ENCODE measurements at regions not wholly inside any gene's neighbourhood (a gene's known extent, or its start where the extent isn't known, plus 50 kb on each side); places are given as distances from the start of the nearest gene placed in this dataset.
"Not testable (repeated sequence)": the region's sequence is repeated elsewhere in the genome, so short reads cannot be mapped to it uniquely, and the experiment has no call there.

DNA sequence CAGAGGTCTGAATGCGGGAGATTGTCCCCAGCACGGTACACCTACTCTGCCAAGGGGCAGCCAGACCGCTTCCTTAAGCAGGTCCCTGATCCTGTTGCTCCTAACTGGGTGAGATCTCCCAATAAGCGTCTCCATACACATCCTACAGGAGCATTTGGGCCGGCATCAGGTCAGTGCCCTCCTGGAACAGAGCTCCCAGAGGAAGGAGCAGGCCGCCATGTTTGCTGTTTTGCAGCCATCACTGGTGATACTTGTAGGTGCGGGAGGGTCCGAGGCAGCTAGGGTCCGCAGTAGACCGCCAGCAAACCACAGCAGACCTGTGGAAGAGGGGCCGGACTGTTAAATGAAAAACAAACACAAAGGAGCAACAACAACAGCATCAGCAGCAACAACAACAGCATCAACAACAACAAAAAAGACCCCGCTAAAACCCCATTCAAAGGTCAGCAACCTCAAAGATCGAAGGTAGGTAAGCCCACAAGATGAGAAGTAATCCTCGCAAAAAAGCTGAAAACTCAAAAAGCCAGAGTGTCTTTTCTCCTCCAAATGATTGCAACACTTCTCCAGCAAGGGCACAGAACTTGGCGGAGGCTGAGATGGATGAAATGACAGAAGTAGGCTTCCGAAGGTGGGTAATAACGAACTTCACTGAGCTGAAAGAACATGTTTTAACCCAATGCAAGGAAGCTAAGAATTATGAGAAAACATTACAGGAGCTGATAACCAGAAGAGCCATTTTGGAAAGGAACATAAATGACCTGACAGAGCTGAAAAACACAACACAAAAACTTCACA lies 79.0 kb upstream of the CDH7 start:
- no peak for DNase-seq (ENCODE audit: low read depth)
- H3K4me3 ChIP-seq (ENCODE audit: low read depth, low read length), result no peak overlapping the region

DNA sequence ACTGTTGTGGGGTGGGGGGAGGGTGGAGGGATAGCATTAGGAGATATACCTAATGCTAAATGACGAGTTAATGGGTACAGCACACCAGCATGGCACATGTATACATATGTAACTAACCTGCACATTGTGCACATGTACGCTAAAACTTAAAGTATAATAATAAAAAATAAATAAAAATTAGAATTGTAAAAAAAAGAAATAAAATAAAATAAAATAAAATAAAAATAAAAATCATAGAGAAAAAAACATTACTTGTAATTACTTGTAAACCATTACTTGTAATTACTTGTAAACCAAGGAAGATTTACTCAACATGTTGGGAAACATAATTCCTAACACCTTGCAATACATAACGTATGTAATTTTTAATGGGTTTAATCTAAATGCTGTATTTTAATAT lies 80.7 kb upstream of the CDH7 start:
- H3K4me3 ChIP-seq (ENCODE audit: low read depth, low read length); DNase-seq (ENCODE audit: low read depth): not testable (repeated sequence)

DNA sequence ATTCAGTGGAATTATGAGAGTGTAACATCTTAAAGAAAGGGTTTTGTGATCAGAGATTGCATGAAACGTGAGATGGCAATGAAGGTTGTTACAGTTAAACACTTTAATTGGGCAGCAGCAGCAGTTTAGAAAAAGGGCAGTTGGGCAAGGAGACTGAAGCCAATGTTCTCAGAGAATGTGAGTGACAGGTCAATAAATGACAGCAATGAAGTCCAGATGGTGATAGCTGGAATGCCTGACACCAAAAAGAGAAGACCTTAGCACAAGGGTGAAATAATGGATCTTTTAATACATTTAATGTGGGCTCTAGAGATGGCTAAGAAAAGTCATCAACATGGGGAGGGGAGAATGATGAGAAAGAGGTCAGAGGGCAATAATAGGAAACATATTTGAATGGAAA lies 89.4 kb upstream of the CDH7 start:
- H3K4me3 ChIP-seq (ENCODE audit: low read depth, low read length), result no peak overlapping the region

DNA sequence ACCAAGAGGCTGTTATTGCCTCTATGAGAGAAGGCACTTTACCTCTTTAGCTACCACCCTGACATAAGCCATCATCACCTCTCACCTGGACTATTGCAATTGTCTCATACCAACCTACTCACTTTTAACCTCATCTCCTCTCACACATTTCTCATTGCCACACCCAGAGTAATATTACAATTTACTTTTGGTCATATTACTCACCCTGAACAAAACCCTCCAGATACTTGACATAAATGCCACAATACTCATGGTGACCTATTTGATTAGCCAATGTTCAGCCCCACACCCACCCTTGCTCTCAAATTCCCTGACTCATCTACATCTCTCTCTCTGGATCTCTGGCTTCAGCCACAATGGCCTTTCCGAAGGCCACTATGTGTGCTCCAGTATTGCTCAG lies 90.9 kb upstream of the CDH7 start:
- no peak for DNase-seq (ENCODE audit: low read depth)
- no peak overlapping the region for H3K4me3 ChIP-seq (ENCODE audit: low read depth, low read length)

More for the DNA sequence above, 89.4 kb upstream of the CDH7 start:
- DNase-seq (ENCODE audit: low read depth), result no peak

DNA sequence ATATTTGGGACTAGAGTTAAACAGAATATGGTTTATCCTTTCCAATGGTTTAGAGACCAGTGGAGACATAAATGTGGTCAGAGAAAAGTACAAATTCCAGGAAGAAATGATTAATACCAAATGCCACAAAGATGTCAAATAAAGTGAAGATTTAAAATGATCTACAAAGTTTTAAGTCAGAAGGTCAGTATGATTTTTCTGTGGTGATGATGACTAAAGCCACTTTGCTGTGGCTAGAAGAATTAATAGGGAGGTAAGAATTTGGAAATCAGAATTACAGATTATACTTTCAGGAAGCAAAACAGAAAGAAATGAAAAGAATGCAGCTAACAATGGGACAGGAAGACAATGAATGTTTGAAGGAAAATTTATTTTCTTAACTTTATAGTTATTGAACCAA lies 91.5 kb upstream of the CDH7 start:
- H3K4me3 ChIP-seq (ENCODE audit: low read depth, low read length), result no peak overlapping the region
- no peak for DNase-seq (ENCODE audit: low read depth)

DNA sequence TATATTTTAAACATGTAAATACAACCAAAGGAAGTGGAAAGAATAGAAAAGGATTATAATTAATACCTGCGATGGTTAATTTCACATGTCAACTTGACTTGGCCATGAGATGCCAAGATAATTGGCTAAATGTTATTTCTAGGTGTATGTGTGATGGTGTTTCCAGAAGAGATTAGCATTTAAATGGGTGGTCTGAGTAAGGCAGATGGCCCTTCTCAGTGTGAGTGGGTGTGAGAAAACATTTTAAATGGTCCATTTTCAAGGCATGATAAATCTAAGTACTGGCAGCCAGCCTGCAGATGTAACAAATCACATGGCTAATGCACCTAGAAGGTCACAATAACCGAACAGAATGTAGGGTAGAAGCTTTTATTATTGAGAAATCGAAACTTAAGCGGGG lies 99.6 kb upstream of the CDH7 start:
- DNase-seq (ENCODE audit: low read depth), result no peak
- H3K4me3 ChIP-seq (ENCODE audit: low read depth, low read length), result no peak overlapping the region

DNA sequence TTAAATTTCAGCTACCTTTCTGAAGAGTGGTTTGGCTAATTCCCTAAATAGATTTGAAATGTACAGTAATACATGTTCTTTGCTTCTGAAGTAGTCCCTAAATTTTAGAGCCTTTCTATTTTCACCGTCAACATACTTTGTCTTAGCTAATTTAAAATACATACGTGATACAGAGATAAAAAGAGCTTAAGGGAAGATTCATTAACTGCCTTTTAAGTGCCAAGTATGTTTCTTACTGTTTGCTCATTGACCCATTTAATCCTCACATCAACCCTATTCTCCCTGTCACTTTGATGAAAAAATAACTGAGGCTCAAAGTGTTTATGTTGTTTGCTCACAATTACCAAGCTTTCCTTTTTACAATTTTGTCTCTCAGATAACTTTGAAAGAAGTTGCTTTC lies 118.6 kb upstream of the CDH7 start:
- DNase-seq (ENCODE audit: low read depth), result no peak
- no peak overlapping the region for H3K4me3 ChIP-seq (ENCODE audit: low read depth, low read length)

DNA sequence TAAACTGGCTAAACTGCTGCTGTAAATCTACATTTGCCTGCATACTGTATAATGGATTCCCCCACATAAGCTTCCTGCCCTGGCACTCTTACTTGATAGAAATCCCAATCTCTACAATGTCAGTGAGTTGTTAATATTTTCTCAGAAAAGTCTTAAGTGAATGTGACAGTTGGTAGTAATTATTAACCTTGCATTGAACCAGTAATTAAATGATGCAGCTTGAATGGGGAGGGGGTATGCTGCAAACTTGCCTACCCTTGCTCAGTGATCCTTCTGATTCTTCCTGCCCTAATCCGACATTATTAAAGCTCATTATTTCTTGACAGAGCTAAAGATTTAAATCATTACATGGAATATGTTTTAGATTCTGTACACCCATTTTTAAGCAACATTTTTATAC lies 119.0 kb upstream of the CDH7 start:
- H3K4me3 ChIP-seq (ENCODE audit: low read depth, low read length), result no peak overlapping the region
- DNase-seq (ENCODE audit: low read depth), result no peak

DNA sequence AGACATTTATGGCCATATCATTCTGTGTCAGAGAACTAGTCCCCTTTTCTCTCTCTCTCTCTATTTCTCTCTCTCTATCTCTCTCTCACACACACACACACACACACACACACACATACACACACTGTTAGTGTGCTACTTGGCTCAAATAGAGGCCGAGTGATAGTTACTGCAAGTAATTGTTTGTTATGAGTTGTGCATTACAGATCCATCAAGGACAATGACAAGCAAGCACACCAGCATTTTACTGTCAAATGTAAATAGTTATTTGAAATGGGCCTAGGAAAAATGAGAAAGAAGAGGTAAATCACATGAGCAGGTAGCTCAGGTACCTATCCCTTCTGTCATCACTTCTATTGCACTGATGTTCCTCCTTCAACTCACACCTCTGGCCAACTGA lies 122.4 kb upstream of the CDH7 start:
- no peak for DNase-seq (ENCODE audit: low read depth)
- no peak overlapping the region for H3K4me3 ChIP-seq (ENCODE audit: low read depth, low read length)

DNA sequence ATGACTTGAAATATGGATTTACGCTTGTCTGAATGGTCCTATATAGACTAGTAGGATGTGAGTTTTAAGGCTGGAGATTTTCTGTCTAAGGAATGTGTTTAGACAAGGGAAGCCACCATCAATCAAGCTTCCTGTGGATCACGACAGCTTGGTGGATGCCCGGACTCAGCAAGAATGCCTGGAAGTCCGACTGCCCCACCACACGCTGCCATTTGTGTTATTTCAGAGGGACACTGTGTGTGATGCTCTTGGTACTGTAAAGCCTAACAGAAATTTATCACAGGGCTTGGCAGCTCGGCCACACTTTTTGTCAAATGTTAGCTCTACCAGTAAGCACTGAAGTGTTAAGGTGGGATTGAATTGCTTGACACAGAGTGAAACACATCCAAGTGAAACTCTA lies 127.1 kb upstream of the CDH7 start:
- DNase-seq (ENCODE audit: low read depth), result no peak

DNA sequence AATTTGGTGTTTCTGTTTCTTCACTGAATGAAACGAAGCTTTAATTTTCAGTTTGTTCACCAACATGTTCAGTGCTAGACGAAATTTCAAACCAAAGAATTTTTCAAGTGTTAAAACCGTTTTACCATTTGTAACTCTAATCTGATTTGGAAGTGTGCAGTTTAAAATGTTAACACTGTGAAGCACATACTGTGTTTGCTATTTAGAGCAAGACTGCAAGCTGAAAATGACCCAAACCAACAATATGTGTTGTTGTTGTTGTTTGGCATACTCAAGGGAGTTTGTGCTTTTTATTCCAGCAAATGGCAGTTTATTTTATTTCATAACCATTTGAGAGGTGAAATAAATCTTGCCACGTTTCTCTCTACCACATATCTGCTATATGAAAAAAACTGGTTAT lies 128.4 kb upstream of the CDH7 start:
- DNase-seq (ENCODE audit: low read depth), result no peak

More for the DNA sequence above, 127.1 kb upstream of the CDH7 start:
- no peak overlapping the region for H3K4me3 ChIP-seq (ENCODE audit: low read depth, low read length)

DNA sequence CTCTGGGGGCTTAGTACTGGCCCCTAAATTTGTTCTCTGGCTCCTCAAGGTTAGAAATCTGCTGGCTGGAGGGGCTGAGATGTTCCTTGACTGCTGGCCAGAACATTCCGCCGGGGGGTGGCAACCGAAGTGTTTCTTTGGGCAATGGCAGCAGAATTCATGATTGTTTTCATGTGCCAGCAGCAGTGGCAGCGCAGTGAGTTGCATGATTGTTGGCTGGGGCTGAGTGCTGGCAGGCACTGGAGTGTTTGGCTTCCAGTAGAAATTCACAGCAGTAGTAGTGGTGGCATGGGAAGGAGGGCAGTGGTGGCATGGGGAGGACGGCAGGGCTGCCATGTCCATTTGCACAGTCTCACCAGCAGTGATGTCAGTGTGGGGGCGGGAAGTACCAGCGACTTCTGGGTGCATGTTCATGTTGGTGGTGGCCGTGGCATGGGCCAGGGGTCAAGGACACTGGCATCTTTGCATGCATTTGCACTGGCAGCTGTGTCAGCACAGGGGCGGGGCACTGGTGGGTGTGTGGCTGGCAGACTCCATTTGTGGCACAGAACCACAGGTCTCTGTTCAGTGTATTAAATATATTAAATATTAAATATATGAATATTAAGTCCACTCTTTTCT lies 130.6 kb upstream of the CDH7 start:
- no peak for DNase-seq (ENCODE audit: low read depth)
- H3K4me3 ChIP-seq (ENCODE audit: low read depth, low read length), result no peak overlapping the region

More for the DNA sequence above, 128.4 kb upstream of the CDH7 start:
- no peak overlapping the region for H3K4me3 ChIP-seq (ENCODE audit: low read depth, low read length)

DNA sequence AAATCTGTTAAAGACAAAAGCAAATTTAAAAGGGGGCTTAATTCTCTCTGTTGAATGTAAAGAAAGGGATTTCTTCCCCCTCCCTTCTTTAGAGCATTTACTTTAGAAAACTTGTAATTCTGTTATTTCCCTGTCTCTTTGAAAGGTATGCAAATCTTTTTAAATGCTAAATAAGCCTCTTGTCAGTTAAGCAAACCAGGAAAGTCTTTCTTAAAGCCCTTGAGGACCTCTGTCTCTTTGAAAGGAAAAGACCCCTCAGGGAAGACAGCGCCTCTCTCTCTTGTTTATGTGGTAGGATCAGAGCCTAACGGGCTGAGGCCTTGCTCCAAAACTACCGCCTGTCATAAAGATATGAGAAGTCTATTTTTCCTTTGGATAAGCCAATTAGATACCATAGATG lies 139.9 kb upstream of the CDH7 start:
- no peak for DNase-seq (ENCODE audit: low read depth)
- H3K4me3 ChIP-seq (ENCODE audit: low read depth, low read length), result no peak overlapping the region

DNA sequence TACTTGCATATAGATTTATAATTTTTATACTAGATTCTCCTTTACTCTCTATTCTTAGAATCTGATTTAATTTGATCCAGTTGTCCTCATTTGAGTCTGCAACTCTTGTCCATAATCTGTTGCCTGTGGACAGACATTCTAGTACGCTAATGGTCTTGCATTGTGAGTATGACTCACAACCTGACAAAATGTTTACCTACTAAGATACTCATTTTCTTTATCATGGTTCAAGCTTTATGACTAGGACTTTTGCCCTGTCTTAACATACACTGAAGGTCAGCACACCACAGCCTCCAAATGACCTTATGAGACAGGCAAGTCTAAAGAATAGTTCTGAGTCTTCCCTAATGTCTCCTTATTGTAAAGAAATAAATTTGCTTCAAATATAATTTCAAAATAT lies 142.3 kb upstream of the CDH7 start:
- no peak for DNase-seq (ENCODE audit: low read depth)

DNA sequence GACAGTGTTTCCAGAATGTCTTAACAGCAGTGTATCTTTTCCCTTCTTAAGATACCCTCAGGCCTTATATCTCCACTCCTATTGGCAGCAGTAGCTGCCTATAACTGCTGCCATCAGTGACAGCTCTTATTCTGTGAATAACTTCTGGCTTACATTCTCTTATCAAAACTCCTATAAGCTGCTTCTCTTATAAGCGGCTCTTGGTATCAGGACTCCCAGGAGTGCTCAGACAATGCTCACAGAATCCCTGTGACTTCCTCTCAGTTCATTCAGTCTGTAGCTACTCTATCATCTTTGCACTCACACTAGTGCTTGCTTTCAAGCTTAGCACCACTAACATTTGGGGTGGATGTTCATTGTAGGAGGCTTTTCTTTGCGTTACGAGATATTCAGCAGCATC lies 143.7 kb upstream of the CDH7 start:
- no peak for DNase-seq (ENCODE audit: low read depth)
- H3K4me3 ChIP-seq (ENCODE audit: low read depth, low read length), result no peak overlapping the region

More for the DNA sequence above, 142.3 kb upstream of the CDH7 start:
- no peak overlapping the region for H3K4me3 ChIP-seq (ENCODE audit: low read depth, low read length)

DNA sequence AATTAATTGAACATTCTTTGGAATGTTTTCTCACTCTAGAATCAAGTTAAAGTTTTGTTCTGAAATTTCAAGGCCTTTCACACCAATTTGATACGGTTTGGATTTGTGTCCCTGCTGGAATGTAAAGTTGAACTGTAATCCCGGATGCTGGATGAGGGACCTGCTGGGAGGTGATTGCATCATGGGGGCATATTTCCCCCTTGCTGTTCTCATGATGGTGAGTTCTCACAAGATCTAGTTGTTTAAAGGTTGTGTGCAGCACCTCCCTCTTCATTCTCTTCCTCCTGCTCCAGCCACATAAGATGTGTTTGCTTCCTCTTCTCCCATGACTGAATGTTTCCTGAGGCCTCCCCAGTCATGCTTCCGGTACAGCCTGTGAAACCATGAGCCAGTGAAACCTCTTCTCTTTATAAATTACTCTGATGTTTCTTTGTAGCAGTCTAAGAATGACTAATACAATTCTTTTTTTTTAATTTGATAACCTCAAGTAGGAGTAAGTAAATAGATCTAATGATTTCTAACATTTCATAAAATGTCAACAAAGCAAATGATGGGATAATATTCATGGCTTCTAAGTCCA lies 144.2 kb upstream of the CDH7 start:
- DNase-seq (ENCODE audit: low read depth), result no peak
- no peak overlapping the region for H3K4me3 ChIP-seq (ENCODE audit: low read depth, low read length)

DNA sequence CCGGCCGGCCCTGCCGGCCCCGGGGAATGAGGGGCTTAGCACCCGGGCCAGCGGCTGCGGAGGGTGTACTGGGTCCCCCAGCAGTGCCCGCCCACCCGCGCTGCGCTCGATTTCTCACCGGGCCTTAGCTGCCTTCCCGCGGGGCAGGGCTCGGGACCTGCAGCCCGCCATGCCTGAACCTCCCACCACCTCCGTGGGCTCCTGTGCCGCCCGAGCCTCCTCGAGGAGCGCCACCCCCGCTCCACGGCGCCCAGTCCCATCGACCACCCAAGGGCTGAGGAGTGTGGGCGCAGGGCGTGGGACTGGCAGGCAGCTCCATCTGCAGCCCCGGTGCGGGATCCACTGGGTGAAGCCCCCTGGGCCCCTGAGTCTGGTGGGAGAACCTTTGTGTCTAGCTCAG lies 145.5 kb upstream of the CDH7 start:
- not testable (repeated sequence) for DNase-seq (ENCODE audit: low read depth); H3K4me3 ChIP-seq (ENCODE audit: low read depth, low read length)

DNA sequence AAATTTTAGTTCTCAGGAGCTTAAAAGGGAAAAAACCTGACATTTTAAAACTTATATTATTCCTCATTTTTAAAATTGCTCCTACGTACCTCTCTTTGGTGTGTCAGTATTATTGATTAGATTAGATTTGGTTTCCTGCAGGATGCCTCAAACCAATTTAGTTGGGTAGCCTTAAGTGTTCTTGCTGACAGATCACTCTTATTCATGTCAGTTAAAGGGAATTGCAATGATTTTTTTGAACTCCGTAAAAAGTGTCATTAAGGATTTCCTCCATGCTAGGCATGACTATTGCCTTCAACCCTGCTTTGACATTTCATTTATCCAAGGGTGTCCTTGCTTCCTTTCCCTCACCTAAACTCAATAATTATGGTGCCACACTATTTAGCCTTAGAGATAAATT lies 149.0 kb upstream of the CDH7 start:
- DNase-seq (ENCODE audit: low read depth), result no peak

DNA sequence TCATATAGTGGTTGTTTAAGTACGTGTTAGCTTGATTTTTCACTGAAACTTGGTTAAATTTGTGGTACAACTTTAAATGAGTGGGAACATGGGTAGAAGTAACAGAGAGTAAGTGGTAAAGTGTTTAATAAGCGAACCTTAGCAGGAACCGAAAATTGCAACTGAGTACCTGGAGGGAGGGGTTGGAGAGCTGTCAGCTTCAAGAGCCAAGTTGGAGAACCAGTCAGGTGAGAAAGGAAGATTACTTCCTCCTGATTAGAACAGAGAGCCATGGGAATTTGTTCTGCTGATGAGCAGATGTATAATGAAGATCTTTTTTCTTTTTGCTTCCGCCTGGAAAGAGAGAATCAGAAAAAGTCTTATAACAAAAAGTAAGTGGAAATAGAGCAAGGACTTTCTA lies 158.4 kb upstream of the CDH7 start:
- H3K4me3 ChIP-seq (ENCODE audit: low read depth, low read length), result no peak overlapping the region
- DNase-seq (ENCODE audit: low read depth), result no peak

More for the DNA sequence above, 149.0 kb upstream of the CDH7 start:
- H3K4me3 ChIP-seq (ENCODE audit: low read depth, low read length), result no peak overlapping the region

DNA sequence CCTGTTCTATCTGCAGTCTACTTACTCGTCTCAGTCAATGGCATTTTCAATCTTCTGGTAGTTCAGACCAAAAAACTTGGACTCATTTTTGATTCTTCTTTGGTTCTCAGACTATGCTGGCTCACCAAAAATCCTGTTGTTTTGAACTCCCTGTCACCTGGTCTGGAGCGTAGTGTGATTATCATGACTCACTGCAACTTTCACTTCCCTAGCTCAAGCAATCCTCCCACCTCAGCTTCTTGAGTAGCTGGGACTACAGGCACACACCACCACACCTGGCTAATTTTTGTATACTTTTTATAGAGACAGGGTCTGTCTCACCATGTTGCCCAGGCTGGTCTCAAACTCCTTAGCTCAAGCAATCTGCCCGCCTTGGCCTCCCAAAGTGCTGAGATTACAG lies 163.3 kb upstream of the CDH7 start:
- DNase-seq (ENCODE audit: low read depth), result no peak
- no peak overlapping the region for H3K4me3 ChIP-seq (ENCODE audit: low read depth, low read length)

DNA sequence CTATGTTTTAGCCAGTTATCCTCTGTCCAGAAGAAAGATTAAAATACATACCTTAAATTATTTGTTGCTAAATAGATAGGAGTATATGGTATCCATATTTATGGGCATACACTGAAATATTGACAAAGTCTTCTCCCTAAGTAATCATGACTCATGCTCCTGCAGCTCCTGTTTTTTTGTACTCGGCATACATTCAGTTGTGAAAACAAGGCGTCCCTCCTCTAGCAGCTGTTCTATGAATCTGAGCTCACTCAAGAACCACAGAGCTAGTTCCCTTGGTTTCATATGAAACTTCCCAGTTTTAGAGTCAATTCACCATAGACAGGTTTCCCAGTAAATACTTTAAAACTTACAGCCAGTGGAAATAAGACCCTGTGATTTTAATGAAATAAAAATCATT lies 168.7 kb upstream of the CDH7 start:
- DNase-seq (ENCODE audit: low read depth), result not testable (repeated sequence)

More for the DNA sequence above, 168.7 kb upstream of the CDH7 start:
- H3K4me3 ChIP-seq (ENCODE audit: low read depth, low read length), result not testable (repeated sequence)

All from skeletal muscle cell (primary cell).